HCT116 (cell line): ENCODE measurements at regions not wholly inside any gene's neighbourhood (a gene's known extent, or its start where the extent isn't known, plus 50 kb on each side); places are given as distances from the start of the nearest gene placed in this dataset.

ENCODE experiments used
- ATAC-seq: fragments of 200-7000 bp; cut with Tn5 transposase; 2 replicates; pipeline ENCODE4 v1.9.1; 2020; ENCODE audit warnings: mild to moderate bottlenecking, moderate library complexity
- BruUV-seq: library from RNA; stranded (reverse); fragments of 400-500 nt; replicated peaks from 2 replicates; lab custom pipeline; 2021; lab: Mats Ljungman, UMichigan
- CTCF ChIA-PET: fragments of 300-600 bp; sonication (Branson Sonifier 250); formaldehyde crosslinking; loops from one replicate; lab custom pipeline; 2021; ENCODE audit warnings: antibody characterized with exemption; lab: Charles Lee
- POLR2A ChIA-PET: fragments of 300-600, 350-600 bp; sonication (Branson Sonifier 250); formaldehyde crosslinking; loops from one replicate; lab custom pipeline; 2021; ENCODE audit warnings: antibody characterized with exemption; lab: Charles Lee
- RAD21 ChIA-PET, 2 experiments: fragments of 300-600 bp; sonication (Branson Sonifier 250); formaldehyde crosslinking; loops; one replicate each; lab custom pipeline; 2023; ENCODE audit warnings: low total read pairs in 2 of 2; ENCODE audit not compliant: uncharacterized antibody in 2 of 2, unreplicated experiment in 2 of 2, low non-redundant PET in 1 of 2; lab: Charles Lee
- DNase-seq: peaks from one replicate; pipeline ENCODE4 v3.0.0-alpha.2; 2010; ENCODE audit warnings: low read depth, low spot score
- H2AFZ ChIP-seq: fragments of 200-600 bp; shearing (Covaris generic), sonication (generic); 2 replicates; pipeline ENCODE4 v1.6.1; 2017; ENCODE audit warnings: low read depth, mixed run types, mixed read lengths, antibody characterized with exemption, low read length; ENCODE audit not compliant: poor library complexity, severe bottlenecking
- H3K27ac ChIP-seq: 2 replicates; pipeline ENCODE4 v1.5.1; 2012; ENCODE audit warnings: low read depth, low read length
- H3K27me3 ChIP-seq: fragments of 200-600 bp; sonication (generic); 2 replicates; pipeline ENCODE4 v1.6.1; 2016; ENCODE audit warnings: mixed run types, low read length, mixed read lengths; ENCODE audit not compliant: insufficient read depth
- H3K36me3 ChIP-seq, 2 experiments: fragments of 200-500 bp in 1 of 2; fragments of 200-600 bp in 1 of 2; sonication (Bioruptor generic) in 1 of 2; sonication (generic) in 1 of 2; 2 replicates each; pipeline versions ENCODE4 v1.5.1 to v1.6.1; 2014 to 2016; ENCODE audit warnings: low read length in 2 of 2, inconsistent platforms in 1 of 2, mixed read lengths in 1 of 2, mixed run types in 1 of 2; ENCODE audit not compliant: insufficient read depth in 2 of 2, control insufficient read depth in 1 of 2
- H3K4me1 ChIP-seq, 2 experiments: fragments of 200-600 bp in 1 of 2; sonication (generic) in 1 of 2; 2 replicates each; pipeline versions ENCODE4 v1.5.1 to v1.6.1; 2012 to 2017; ENCODE audit warnings: low read length in 2 of 2, inconsistent platforms in 1 of 2, mild to moderate bottlenecking in 1 of 2, mixed read lengths in 1 of 2, mixed run types in 1 of 2, moderate library complexity in 1 of 2; ENCODE audit not compliant: insufficient read depth in 2 of 2, control insufficient read depth in 1 of 2
- H3K4me2 ChIP-seq: fragments of 200-600 bp; sonication (generic); 2 replicates; pipeline ENCODE4 v1.6.1; 2017; ENCODE audit warnings: mixed run types, low read length, mixed read lengths
- H3K4me3 ChIP-seq, 2 experiments: fragments of 200-600 bp in 1 of 2; sonication (generic) in 1 of 2; replicated peaks in 1 of 2; 2 replicates each; pipeline ENCODE4 v1.5.1; 2011 to 2016; ENCODE audit warnings: low read length in 2 of 2, control low read depth in 1 of 2, low read depth in 1 of 2, mild to moderate bottlenecking in 1 of 2, mixed read lengths in 1 of 2, mixed run types in 1 of 2
- H3K79me2 ChIP-seq: fragments of 200-600 bp; sonication (generic); 2 replicates; pipeline ENCODE4 v1.6.1; 2017; ENCODE audit warnings: mild to moderate bottlenecking, mixed run types, low read length, moderate library complexity, mixed read lengths; ENCODE audit not compliant: insufficient read depth
- H3K9ac ChIP-seq: fragments of 200-600 bp; sonication (generic); 2 replicates; pipeline ENCODE4 v1.6.1; 2016; ENCODE audit warnings: low read length, mixed read lengths
- H3K9me2 ChIP-seq: fragments of 200-600 bp; sonication (generic), shearing (Covaris generic); 2 replicates; pipeline ENCODE4 v1.6.1; 2017; ENCODE audit warnings: mixed run types, mild to moderate bottlenecking, moderate library complexity; ENCODE audit not compliant: insufficient read depth
- H3K9me3 ChIP-seq, 2 experiments: fragments of 200-500 bp in 1 of 2; fragments of 200-600 bp in 1 of 2; sonication (Bioruptor generic) in 1 of 2; sonication (generic) in 1 of 2; 2 replicates each; pipeline ENCODE4 v1.6.1; 2014 to 2017; ENCODE audit warnings: low read length in 2 of 2, mixed read lengths in 2 of 2, inconsistent platforms in 1 of 2, low read depth in 1 of 2, mild to moderate bottlenecking in 1 of 2, mixed run types in 1 of 2, moderate library complexity in 1 of 2; ENCODE audit not compliant: control insufficient read depth in 1 of 2, insufficient read depth in 1 of 2
- H4K20me1 ChIP-seq: fragments of 200-600 bp; sonication (generic), shearing (Covaris generic); 2 replicates; pipeline ENCODE4 v1.6.1; 2017; ENCODE audit warnings: mixed run types, mild to moderate bottlenecking, moderate library complexity; ENCODE audit not compliant: insufficient read depth
- CBX3 ChIP-seq: IDR thresholded peaks from 2 replicates; pipeline ENCODE4 v1.6.1; 2012; ENCODE audit warnings: low read depth
- CEBPB ChIP-seq: IDR thresholded peaks from 2 replicates; pipeline ENCODE4 v1.6.1; 2012; ENCODE audit warnings: low read depth
- EGR1 ChIP-seq: IDR thresholded peaks from 2 replicates; pipeline ENCODE4 v1.6.1; 2012; ENCODE audit warnings: low read depth
- EZH2phosphoT487 ChIP-seq: fragments of 200-600 bp; IDR thresholded peaks from 2 replicates; pipeline ENCODE4 v1.6.1; 2018; ENCODE audit warnings: antibody characterized with exemption, borderline replicate concordance
- FOSL1 ChIP-seq: IDR thresholded peaks from 2 replicates; pipeline ENCODE4 v1.6.1; 2012; ENCODE audit warnings: low read depth
- JUND ChIP-seq: IDR thresholded peaks from 2 replicates; pipeline ENCODE4 v1.6.1; 2012
- POLR2A ChIP-seq: IDR thresholded peaks from 2 replicates; pipeline ENCODE4 v1.7.0; 2011; ENCODE audit warnings: borderline replicate concordance; ENCODE audit not compliant: insufficient read depth, insufficient read length; ENCODE audit errors: extremely low read depth
- POLR2AphosphoS5 ChIP-seq: IDR thresholded peaks from 2 replicates; pipeline ENCODE4 v1.6.1; 2011; ENCODE audit warnings: mild to moderate bottlenecking, low read depth, low read length, moderate library complexity
- RAD21 ChIP-seq: IDR thresholded peaks from 2 replicates; pipeline ENCODE4 v1.6.1; 2012; ENCODE audit warnings: low read depth, mild to moderate bottlenecking
- SP1 ChIP-seq: IDR thresholded peaks from 2 replicates; pipeline ENCODE4 v1.6.1; 2012; ENCODE audit warnings: low read depth
- SRF ChIP-seq: IDR thresholded peaks from 2 replicates; pipeline ENCODE4 v1.6.1; 2012; ENCODE audit warnings: low read depth
- TCF7L2 ChIP-seq: IDR thresholded peaks from 2 replicates; pipeline ENCODE4 v1.7.0; 2011; ENCODE audit warnings: borderline replicate concordance, inconsistent platforms; ENCODE audit not compliant: insufficient read depth, insufficient read length; ENCODE audit errors: extremely low read depth
- YY1 ChIP-seq: IDR thresholded peaks from 2 replicates; pipeline ENCODE4 v1.6.1; 2011; ENCODE audit warnings: low read length, low read depth, moderate library complexity, mild to moderate bottlenecking; ENCODE audit not compliant: insufficient replicate concordance; ENCODE audit errors: extremely low read depth
- ZFX ChIP-seq: fragments of 450-650 bp; IDR thresholded peaks from 2 replicates; pipeline ENCODE4 v1.6.1; 2017
- ZNF274 ChIP-seq: fragments of 200-500 bp; sonication (Bioruptor generic); IDR thresholded peaks from 2 replicates; pipeline ENCODE4 v1.6.1; 2014; ENCODE audit warnings: mild to moderate bottlenecking, low read depth, low read length, inconsistent platforms
- intact Hi-C: fragments of 100-400 bp; cut with micrococcal nuclease; formaldehyde crosslinking; loops from 2 replicates; pipeline ENCODE4 v1.10.0; 2022
- TF ChIP-seq, protein P1 (sequence below): IDR thresholded peaks from 2 replicates; pipeline ENCODE4 v1.6.1; 2011; ENCODE audit warnings: mild to moderate bottlenecking, low read length, moderate library complexity; ENCODE audit not compliant: insufficient replicate concordance; ENCODE audit errors: extremely low read depth
- TF ChIP-seq, protein P2 (sequence below): IDR thresholded peaks from 2 replicates; pipeline ENCODE4 v1.6.1; 2012
- TF ChIP-seq, protein P3 (sequence below): IDR thresholded peaks from 2 replicates; pipeline ENCODE4 v1.6.1; 2012
- TF ChIP-seq, protein P4 (sequence below), 3 experiments: fragments of 200-600 bp in 1 of 3; sonication (generic) in 1 of 3; IDR thresholded peaks in 2 of 3; conservative IDR thresholded peaks in 1 of 3; 2 replicates each; pipeline ENCODE4 v1.5.1; 2012 to 2017; ENCODE audit warnings: low read depth in 2 of 3, low read length in 2 of 3, antibody characterized with exemption in 1 of 3, borderline replicate concordance in 1 of 3, control low read depth in 1 of 3, mild to moderate bottlenecking in 1 of 3, mixed read lengths in 1 of 3, mixed run types in 1 of 3, moderate library complexity in 1 of 3; ENCODE audit not compliant: insufficient read depth in 1 of 3

DNA sequence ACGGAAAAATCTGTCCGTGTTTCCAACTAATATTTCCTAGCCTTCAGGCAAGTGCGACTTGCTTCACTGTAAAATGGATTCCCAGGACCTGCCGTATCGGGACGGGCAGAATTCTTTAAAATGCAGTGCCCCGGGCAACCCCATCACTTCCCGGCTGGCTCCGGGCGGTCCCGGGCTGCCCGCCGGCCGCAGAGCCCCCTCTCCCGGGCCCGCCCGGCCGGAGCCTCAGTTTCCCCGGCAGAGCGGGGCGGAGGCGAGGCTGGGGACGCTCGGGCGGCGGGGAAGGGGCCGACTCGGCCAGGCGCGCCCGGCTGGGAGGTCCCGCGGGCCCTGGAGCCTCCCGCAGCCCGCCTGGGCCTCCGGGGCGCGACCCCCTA, 84.2 kb upstream of the WNT7B start (continued):
- TF ChIP-seq, protein P1, sequence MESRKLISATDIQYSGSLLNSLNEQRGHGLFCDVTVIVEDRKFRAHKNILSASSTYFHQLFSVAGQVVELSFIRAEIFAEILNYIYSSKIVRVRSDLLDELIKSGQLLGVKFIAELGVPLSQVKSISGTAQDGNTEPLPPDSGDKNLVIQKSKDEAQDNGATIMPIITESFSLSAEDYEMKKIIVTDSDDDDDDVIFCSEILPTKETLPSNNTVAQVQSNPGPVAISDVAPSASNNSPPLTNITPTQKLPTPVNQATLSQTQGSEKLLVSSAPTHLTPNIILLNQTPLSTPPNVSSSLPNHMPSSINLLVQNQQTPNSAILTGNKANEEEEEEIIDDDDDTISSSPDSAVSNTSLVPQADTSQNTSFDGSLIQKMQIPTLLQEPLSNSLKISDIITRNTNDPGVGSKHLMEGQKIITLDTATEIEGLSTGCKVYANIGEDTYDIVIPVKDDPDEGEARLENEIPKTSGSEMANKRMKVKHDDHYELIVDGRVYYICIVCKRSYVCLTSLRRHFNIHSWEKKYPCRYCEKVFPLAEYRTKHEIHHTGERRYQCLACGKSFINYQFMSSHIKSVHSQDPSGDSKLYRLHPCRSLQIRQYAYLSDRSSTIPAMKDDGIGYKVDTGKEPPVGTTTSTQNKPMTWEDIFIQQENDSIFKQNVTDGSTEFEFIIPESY = no peak
- TF ChIP-seq, protein P2, sequence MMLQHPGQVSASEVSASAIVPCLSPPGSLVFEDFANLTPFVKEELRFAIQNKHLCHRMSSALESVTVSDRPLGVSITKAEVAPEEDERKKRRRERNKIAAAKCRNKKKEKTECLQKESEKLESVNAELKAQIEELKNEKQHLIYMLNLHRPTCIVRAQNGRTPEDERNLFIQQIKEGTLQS = no peak
- TF ChIP-seq, protein P3, sequence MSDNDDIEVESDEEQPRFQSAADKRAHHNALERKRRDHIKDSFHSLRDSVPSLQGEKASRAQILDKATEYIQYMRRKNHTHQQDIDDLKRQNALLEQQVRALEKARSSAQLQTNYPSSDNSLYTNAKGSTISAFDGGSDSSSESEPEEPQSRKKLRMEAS = no peak
- TF ChIP-seq POLR2AphosphoS5 = no peak
- TF ChIP-seq TCF7L2 = no peak
- no peak for TF ChIP-seq POLR2A
- no peak for TF ChIP-seq YY1
- TF ChIP-seq ZFX = no peak

DNA sequence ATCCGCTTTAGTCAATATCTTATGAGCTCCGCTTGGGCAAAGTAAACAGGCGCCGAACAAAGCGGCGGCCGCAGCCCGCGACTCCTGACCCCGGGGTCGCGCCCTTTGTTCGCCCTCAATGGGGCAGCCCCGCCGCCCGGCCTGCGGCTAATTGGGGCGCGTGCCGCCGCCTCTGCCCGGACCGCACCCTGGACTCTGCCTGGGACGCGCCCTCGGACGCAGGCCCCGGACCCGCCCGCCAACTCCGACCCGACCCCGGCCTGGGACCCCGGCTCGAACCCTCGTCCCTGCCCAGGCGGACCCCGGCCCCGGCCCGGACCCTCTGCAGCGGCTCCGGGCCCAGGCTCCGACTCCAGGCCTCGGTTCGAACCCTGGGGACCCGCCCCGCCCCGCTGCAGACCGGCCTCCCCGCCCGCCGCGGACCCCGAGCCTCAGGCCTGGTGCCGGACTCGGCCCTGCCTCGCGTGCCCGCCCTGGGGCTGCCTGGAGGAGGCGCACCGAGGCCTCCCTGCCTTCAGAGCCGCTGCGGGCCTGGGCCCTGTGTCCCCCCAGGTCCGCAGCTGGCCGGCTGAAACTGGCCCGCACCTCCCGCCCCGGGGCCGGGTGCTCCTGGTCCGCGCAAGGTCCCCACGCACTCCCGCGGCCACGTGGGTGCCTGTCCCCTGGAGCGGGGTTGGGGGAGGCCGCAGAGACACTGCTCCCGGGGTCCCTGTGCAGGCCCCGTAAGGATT, 84.7 kb upstream of the WNT7B start:
- Histone ChIP-seq H3K27me3 (no peaks in the 10 kb centered on the region), H3K4me2 (no peak overlapping the region), H3K27ac (no peak overlapping the region), H3K36me3 (no peaks in the 10 kb centered on the region), H2AFZ (no peak overlapping the region), H3K9me3 (no peaks in the 10 kb centered on the region), H4K20me1 (no peaks in the 10 kb centered on the region), H3K9me2 (no peaks in the 10 kb centered on the region), H3K4me3 (no peak overlapping the region), H3K9ac (no peak overlapping the region), H3K4me1 (peaks cover 5 to 21% of the 10 kb centered on the region in 2 experiments; a peak in 3 of 4 replicates), H3K79me2 (peaks cover 83% of the 10 kb centered on the region)
- DNase-seq (no peak), ATAC-seq (no peak)
- ChIA-PET CTCF (interaction anchor here (1.5 kb wide), 1 partner anchor 55 kb away, joined by 6 read pairs; no protein-coding TSS in a partner anchor), RAD21 (no interaction called here), POLR2A (no interaction called here)
- no TSS peak for BruUV-seq
- intact Hi-C loops = no loop called here
- TF ChIP-seq EZH2phosphoT487 (no peak), ZNF274 (no peak), JUND (no peak), FOSL1 (no peak), RAD21 (no peak), SP1 (no peak), SRF (no peak), ZFX (no peak), CBX3 (no peak), POLR2A (no peak), EGR1 (no peak), CEBPB (no peak)
- TF ChIP-seq, protein P1 = no peak
- TF ChIP-seq, protein P4, sequence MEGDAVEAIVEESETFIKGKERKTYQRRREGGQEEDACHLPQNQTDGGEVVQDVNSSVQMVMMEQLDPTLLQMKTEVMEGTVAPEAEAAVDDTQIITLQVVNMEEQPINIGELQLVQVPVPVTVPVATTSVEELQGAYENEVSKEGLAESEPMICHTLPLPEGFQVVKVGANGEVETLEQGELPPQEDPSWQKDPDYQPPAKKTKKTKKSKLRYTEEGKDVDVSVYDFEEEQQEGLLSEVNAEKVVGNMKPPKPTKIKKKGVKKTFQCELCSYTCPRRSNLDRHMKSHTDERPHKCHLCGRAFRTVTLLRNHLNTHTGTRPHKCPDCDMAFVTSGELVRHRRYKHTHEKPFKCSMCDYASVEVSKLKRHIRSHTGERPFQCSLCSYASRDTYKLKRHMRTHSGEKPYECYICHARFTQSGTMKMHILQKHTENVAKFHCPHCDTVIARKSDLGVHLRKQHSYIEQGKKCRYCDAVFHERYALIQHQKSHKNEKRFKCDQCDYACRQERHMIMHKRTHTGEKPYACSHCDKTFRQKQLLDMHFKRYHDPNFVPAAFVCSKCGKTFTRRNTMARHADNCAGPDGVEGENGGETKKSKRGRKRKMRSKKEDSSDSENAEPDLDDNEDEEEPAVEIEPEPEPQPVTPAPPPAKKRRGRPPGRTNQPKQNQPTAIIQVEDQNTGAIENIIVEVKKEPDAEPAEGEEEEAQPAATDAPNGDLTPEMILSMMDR (IDR thresholded peaks at IDR 0.05 in 2 of 3, conservative IDR thresholded peaks at IDR 0.05 in 1 of 3; ENCODE audit: borderline replicate concordance in 1 of 3, insufficient read depth in 1 of 3, low read depth in 2 of 3, low read length in 2 of 3) = no peak
